ENCODE measurements at regions not wholly inside any gene's neighbourhood (a gene's known extent, or its start where the extent isn't known, plus 50 kb on each side); places are given as distances from the start of the nearest gene placed in this dataset.
A peak's percentile ranks its signal among the peaks of the same experiment; 100 is the strongest.

DNA sequence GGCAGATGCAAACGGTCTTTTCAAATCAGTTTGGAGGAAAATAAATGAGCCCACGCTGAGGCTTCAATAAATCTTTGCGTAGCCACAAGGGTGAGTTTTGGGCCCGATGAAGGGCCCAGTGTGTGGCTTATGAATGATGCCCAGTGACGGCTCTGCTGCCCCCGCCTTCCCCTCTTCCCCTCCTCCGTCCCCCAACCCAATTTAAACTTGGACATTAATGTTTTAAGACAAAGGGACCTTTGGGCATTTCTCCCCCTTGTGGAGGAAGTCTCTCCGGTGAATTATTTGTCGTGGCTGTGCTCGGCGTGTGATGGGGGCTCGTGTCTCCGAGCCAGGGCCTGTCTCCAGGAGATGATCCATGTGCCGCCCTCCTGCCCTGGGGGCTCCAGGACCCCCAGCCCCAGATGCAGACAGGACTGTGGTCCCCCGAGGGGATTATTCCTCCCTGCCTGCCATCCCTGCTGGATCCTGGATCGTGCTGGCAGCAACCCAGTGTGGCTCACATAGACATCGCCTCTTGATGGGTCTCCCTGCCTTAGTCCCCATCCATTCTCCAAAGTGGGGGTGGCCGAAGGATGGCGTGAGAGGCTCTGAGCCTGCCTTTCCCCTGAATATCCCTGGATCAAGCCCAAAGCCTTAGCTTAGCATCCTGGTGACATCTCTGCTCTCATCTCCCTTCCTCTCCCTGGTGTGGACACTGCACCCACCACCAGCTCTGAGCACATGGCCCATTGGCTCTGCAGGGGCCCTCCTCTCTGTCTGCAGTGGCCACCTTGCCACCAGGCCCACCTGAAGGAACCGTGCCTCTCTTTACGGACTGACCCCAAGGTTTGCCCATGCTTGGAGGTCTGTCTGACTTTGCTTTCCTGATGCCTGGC, 56.4 kb downstream of the SMIM38 start:
- no peaks in the 10 kb centered on the region for H3K4me1 ChIP-seq (ENCODE audit: insufficient read depth)
- no peak overlapping the region for H3K27ac Mint-ChIP-seq
- no peak overlapping the region for H3K27ac ChIP-seq (ENCODE audit: low read depth)

DNA sequence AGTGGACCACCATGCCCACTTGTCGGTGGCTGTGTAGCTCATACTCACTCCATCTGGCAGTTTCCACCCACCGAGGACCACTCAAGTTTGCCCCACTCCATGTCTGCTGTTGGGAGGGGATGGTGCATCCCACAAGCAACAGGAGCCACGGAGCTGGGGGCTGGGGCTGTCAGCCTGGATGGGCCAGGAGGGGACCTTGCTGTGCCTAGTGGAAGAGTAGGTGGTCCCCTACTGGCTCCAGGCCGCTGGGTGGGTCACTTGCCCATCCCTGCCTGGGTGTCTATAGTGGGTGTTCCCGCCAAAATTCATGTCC, 57.0 kb downstream of the SMIM38 start:
- Histone ChIP-seq H3F3A (replicated peaks; ENCODE audit: low read depth) (no peaks in the 10 kb centered on the region), H3K36me3 (ENCODE audit: insufficient read depth) (no peaks in the 10 kb centered on the region), H4K20me1 (replicated peaks; ENCODE audit: insufficient read depth) (no peaks in the 10 kb centered on the region), H3K4me3 (no peak overlapping the region), H3K4me2 (no peak overlapping the region), H3K27ac (ENCODE audit: low read depth) (no peak overlapping the region), H2AFZ (no peak overlapping the region), H3K79me2 (replicated peaks; ENCODE audit: insufficient read depth) (no peaks in the 10 kb centered on the region), H3K27me3 (ENCODE audit: insufficient read depth) (no peaks in the 10 kb centered on the region), H3K9me2 (ENCODE audit: insufficient read depth) (peaks cover 6% of the 10 kb centered on the region; the same call in 1 of the 2 replicates), H3K4me1 (ENCODE audit: insufficient read depth) (no peaks in the 10 kb centered on the region)
- Mint-ChIP-seq H3K4me1 (peaks cover 10% of the 10 kb centered on the region), H3K9me3 (peaks cover 3% of the 10 kb centered on the region; the same call in 2 of the 3 replicates), H3K4me3 (no peak overlapping the region), H3K27me3 (ENCODE audit: insufficient read depth, low read depth, poor library complexity) (peaks cover 10% of the 10 kb centered on the region), H3K27ac (no peak overlapping the region), H3K36me3 (ENCODE audit: low read depth) (no peaks in the 10 kb centered on the region)
- ATAC-seq (no peak), DNase-seq (ENCODE audit: low spot score) (no peak)
- TF ChIP-seq ZNF114 (CRISPR knock-in tag; IDR thresholded peaks at IDR 0.05): no peak
- no peak for TF ChIP-seq CREB1 (CRISPR knock-in tag; IDR thresholded peaks at IDR 0.05; ENCODE audit: low read depth)
- no peak for TF ChIP-seq STAT1 (IDR thresholded peaks at IDR 0.05; ENCODE audit: unreplicated experiment)
- TF ChIP-seq, protein P1, sequence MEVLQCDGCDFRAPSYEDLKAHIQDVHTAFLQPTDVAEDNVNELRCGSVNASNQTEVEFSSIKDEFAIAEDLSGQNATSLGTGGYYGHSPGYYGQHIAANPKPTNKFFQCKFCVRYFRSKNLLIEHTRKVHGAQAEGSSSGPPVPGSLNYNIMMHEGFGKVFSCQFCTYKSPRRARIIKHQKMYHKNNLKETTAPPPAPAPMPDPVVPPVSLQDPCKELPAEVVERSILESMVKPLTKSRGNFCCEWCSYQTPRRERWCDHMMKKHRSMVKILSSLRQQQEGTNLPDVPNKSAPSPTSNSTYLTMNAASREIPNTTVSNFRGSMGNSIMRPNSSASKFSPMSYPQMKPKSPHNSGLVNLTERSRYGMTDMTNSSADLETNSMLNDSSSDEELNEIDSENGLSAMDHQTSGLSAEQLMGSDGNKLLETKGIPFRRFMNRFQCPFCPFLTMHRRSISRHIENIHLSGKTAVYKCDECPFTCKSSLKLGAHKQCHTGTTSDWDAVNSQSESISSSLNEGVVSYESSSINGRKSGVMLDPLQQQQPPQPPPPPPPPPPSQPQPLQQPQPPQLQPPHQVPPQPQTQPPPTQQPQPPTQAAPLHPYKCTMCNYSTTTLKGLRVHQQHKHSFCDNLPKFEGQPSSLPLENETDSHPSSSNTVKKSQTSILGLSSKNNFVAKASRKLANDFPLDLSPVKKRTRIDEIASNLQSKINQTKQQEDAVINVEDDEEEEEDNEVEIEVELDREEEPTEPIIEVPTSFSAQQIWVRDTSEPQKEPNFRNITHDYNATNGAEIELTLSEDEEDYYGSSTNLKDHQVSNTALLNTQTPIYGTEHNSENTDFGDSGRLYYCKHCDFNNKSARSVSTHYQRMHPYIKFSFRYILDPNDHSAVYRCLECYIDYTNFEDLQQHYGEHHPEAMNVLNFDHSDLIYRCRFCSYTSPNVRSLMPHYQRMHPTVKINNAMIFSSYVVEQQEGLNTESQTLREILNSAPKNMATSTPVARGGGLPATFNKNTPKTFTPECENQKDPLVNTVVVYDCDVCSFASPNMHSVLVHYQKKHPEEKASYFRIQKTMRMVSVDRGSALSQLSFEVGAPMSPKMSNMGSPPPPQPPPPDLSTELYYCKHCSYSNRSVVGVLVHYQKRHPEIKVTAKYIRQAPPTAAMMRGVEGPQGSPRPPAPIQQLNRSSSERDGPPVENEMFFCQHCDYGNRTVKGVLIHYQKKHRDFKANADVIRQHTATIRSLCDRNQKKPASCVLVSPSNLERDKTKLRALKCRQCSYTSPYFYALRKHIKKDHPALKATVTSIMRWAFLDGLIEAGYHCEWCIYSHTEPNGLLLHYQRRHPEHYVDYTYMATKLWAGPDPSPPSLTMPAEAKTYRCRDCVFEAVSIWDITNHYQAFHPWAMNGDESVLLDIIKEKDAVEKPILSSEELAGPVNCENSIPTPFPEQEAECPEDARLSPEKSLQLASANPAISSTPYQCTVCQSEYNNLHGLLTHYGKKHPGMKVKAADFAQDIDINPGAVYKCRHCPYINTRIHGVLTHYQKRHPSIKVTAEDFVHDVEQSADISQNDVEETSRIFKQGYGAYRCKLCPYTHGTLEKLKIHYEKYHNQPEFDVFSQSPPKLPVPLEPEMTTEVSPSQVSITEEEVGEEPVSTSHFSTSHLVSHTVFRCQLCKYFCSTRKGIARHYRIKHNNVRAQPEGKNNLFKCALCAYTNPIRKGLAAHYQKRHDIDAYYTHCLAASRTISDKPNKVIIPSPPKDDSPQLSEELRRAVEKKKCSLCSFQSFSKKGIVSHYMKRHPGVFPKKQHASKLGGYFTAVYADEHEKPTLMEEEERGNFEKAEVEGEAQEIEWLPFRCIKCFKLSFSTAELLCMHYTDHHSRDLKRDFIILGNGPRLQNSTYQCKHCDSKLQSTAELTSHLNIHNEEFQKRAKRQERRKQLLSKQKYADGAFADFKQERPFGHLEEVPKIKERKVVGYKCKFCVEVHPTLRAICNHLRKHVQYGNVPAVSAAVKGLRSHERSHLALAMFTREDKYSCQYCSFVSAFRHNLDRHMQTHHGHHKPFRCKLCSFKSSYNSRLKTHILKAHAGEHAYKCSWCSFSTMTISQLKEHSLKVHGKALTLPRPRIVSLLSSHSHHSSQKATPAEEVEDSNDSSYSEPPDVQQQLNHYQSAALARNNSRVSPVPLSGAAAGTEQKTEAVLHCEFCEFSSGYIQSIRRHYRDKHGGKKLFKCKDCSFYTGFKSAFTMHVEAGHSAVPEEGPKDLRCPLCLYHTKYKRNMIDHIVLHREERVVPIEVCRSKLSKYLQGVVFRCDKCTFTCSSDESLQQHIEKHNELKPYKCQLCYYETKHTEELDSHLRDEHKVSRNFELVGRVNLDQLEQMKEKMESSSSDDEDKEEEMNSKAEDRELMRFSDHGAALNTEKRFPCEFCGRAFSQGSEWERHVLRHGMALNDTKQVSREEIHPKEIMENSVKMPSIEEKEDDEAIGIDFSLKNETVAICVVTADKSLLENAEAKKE (CRISPR knock-in tag; IDR thresholded peaks at IDR 0.05): no peak
- TF ChIP-seq ZNF331 (CRISPR knock-in tag; IDR thresholded peaks at IDR 0.05; ENCODE audit: low read depth): no peak
- no peak for TF ChIP-seq EZH2phosphoT487 (IDR thresholded peaks at IDR 0.05; ENCODE audit: unreplicated experiment)

More for the DNA sequence above, 56.4 kb downstream of the SMIM38 start:
- TF ChIP-seq, protein P2, sequence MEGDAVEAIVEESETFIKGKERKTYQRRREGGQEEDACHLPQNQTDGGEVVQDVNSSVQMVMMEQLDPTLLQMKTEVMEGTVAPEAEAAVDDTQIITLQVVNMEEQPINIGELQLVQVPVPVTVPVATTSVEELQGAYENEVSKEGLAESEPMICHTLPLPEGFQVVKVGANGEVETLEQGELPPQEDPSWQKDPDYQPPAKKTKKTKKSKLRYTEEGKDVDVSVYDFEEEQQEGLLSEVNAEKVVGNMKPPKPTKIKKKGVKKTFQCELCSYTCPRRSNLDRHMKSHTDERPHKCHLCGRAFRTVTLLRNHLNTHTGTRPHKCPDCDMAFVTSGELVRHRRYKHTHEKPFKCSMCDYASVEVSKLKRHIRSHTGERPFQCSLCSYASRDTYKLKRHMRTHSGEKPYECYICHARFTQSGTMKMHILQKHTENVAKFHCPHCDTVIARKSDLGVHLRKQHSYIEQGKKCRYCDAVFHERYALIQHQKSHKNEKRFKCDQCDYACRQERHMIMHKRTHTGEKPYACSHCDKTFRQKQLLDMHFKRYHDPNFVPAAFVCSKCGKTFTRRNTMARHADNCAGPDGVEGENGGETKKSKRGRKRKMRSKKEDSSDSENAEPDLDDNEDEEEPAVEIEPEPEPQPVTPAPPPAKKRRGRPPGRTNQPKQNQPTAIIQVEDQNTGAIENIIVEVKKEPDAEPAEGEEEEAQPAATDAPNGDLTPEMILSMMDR (conservative IDR thresholded peaks at IDR 0.05; ENCODE audit: low read depth in 2 of 2): peak; percentile 46 to 52
- TF ChIP-seq EZH2phosphoT487 (IDR thresholded peaks at IDR 0.05; ENCODE audit: unreplicated experiment): no peak
- TF ChIP-seq, protein P3, sequence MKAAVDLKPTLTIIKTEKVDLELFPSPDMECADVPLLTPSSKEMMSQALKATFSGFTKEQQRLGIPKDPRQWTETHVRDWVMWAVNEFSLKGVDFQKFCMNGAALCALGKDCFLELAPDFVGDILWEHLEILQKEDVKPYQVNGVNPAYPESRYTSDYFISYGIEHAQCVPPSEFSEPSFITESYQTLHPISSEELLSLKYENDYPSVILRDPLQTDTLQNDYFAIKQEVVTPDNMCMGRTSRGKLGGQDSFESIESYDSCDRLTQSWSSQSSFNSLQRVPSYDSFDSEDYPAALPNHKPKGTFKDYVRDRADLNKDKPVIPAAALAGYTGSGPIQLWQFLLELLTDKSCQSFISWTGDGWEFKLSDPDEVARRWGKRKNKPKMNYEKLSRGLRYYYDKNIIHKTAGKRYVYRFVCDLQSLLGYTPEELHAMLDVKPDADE (IDR thresholded peaks at IDR 0.05): no peak
- no peak for TF ChIP-seq EZH2 (IDR thresholded peaks at IDR 0.05; ENCODE audit: low read depth, unreplicated experiment)
- peaks cover 10% of the 10 kb centered on the region for H3K4me1 Mint-ChIP-seq
- ATAC-seq: peak; percentile 52
- H3K27me3 Mint-ChIP-seq (ENCODE audit: insufficient read depth, low read depth, poor library complexity): peaks cover 10% of the 10 kb centered on the region
- no peaks in the 10 kb centered on the region for H3K36me3 Mint-ChIP-seq (ENCODE audit: low read depth)
- Histone ChIP-seq H3K4me2 (no peak overlapping the region), H3K9me2 (ENCODE audit: insufficient read depth) (peaks cover 6% of the 10 kb centered on the region; the same call in 1 of the 2 replicates), H3K4me3 (no peak overlapping the region), H3K36me3 (ENCODE audit: insufficient read depth) (no peaks in the 10 kb centered on the region), H3K27me3 (ENCODE audit: insufficient read depth) (no peaks in the 10 kb centered on the region), H4K20me1 (replicated peaks; ENCODE audit: insufficient read depth) (no peaks in the 10 kb centered on the region), H2AFZ (peak overlapping the region; percentile 84; the same call in 1 of the 2 replicates), H3K79me2 (replicated peaks; ENCODE audit: insufficient read depth) (no peaks in the 10 kb centered on the region), H3F3A (replicated peaks; ENCODE audit: low read depth) (no peaks in the 10 kb centered on the region)
- H3K9me3 Mint-ChIP-seq: peaks cover 3% of the 10 kb centered on the region; the same call in 2 of the 3 replicates
- H3K4me3 Mint-ChIP-seq: no peak overlapping the region
- DNase-seq (ENCODE audit: low spot score): peak; percentile 53

Measured in GM23338 (cell line).